ES-I3 (cell line): ENCODE measurements at regions not wholly inside any gene's neighbourhood (a gene's known extent, or its start where the extent isn't known, plus 50 kb on each side); places are given as distances from the start of the nearest gene placed in this dataset.
"Not testable (repeated sequence)": the region's sequence is repeated elsewhere in the genome, so short reads cannot be mapped to it uniquely, and the experiment has no call there.

Experiments used
- H3K36me3 ChIP-seq: 2 replicates; pipeline ENCODE4 v1.6.1; 2013; ENCODE audit warnings: mild to moderate bottlenecking, low read length, control low read depth, moderate library complexity; ENCODE audit not compliant: insufficient read depth
- H3K4me1 ChIP-seq: 2 replicates; pipeline ENCODE4 v1.6.1; 2013; ENCODE audit warnings: mild to moderate bottlenecking, control low read depth, low read length; ENCODE audit not compliant: insufficient read depth
- H3K9ac ChIP-seq: 2 replicates; pipeline ENCODE4 v1.6.1; 2013; ENCODE audit warnings: low read depth, mild to moderate bottlenecking, low read length, moderate library complexity
- H3K9me3 ChIP-seq: 2 replicates; pipeline ENCODE4 v1.6.1; 2013; ENCODE audit warnings: mild to moderate bottlenecking, low read length, moderate library complexity; ENCODE audit not compliant: control insufficient read depth, insufficient read depth

- Histone ChIP-seq H3K36me3 (no peaks in the 10 kb centered on the region), H3K9ac (no peak overlapping the region), H3K9me3 (no peaks in the 10 kb centered on the region), H3K4me1 (peaks cover 31% of the 10 kb centered on the region)
These were observed 165.5 kb downstream of the SLC38A4 start for GRCh38 chr12:46660276-46660675.

- Histone ChIP-seq H3K9ac (no peak overlapping the region), H3K4me1 (peaks cover 27% of the 10 kb centered on the region), H3K36me3 (no peaks in the 10 kb centered on the region)
These were observed 166.0 kb downstream of the SLC38A4 start for GRCh38 chr12:46659824-46660223.

GRCh38 chr12:46659032-46659650 lies 166.7 kb downstream of the SLC38A4 start:
- Histone ChIP-seq H3K9ac (no peak overlapping the region), H3K36me3 (no peaks in the 10 kb centered on the region), H3K4me1 (peaks cover 24% of the 10 kb centered on the region), H3K9me3 (no peaks in the 10 kb centered on the region)

More at GRCh38 chr12:46659824-46660223, 166.0 kb downstream of the SLC38A4 start:
- no peaks in the 10 kb centered on the region for H3K9me3 ChIP-seq

- Histone ChIP-seq H3K9ac (no peak overlapping the region), H3K9me3 (no peaks in the 10 kb centered on the region), H3K36me3 (no peaks in the 10 kb centered on the region), H3K4me1 (peaks cover 24% of the 10 kb centered on the region)
These were observed 168.1 kb downstream of the SLC38A4 start for GRCh38 chr12:46657453-46658411.

GRCh38 chr12:46655984-46656383 lies 169.8 kb downstream of the SLC38A4 start:
- H3K4me1 ChIP-seq: peaks cover 24% of the 10 kb centered on the region
- H3K9me3 ChIP-seq, H3K9ac ChIP-seq, H3K36me3 ChIP-seq: not testable (repeated sequence)

- Histone ChIP-seq H3K4me1 (peaks cover 6% of the 10 kb centered on the region; the same call in 1 of the 2 replicates), H3K9me3 (no peaks in the 10 kb centered on the region), H3K9ac (no peak overlapping the region), H3K36me3 (no peaks in the 10 kb centered on the region)
These were observed 172.5 kb downstream of the SLC38A4 start for GRCh38 chr12:46653311-46653710.

- Histone ChIP-seq H3K4me1 (0 out of 2 replicates have a peak, but pooled peaks cover under 1% of the 10 kb centered on the region), H3K9ac (no peak overlapping the region), H3K36me3 (no peaks in the 10 kb centered on the region), H3K9me3 (0 out of 2 replicates have a peak, but pooled peaks cover 2% of the 10 kb centered on the region)
These were observed 173.1 kb downstream of the SLC38A4 start for GRCh38 chr12:46652692-46653091.

GRCh38 chr12:46650688-46651087 lies 175.1 kb downstream of the SLC38A4 start:
- no peaks in the 10 kb centered on the region for H3K36me3 ChIP-seq

GRCh38 chr12:46649433-46649832 lies 176.4 kb downstream of the SLC38A4 start:
- Histone ChIP-seq H3K36me3 (no peaks in the 10 kb centered on the region), H3K4me1 (no peaks in the 10 kb centered on the region), H3K9me3 (0 out of 2 replicates have a peak, but pooled peaks cover 2% of the 10 kb centered on the region), H3K9ac (no peak overlapping the region)

More at GRCh38 chr12:46650688-46651087, 175.1 kb downstream of the SLC38A4 start:
- no peak overlapping the region for H3K9ac ChIP-seq
- no peaks in the 10 kb centered on the region for H3K4me1 ChIP-seq
- H3K9me3 ChIP-seq: 0 out of 2 replicates have a peak, but pooled peaks cover 2% of the 10 kb centered on the region

- no peaks in the 10 kb centered on the region for H3K36me3 ChIP-seq
- H3K9me3 ChIP-seq: peaks cover 2% of the 10 kb centered on the region; the same call in 1 of the 2 replicates
- H3K4me1 ChIP-seq: no peaks in the 10 kb centered on the region
- H3K9ac ChIP-seq: no peak overlapping the region
These were observed 178.8 kb downstream of the SLC38A4 start for GRCh38 chr12:46647034-46647433.

GRCh38 chr12:46641649-46642048 lies 184.1 kb downstream of the SLC38A4 start:
- H3K4me1 ChIP-seq: not testable (repeated sequence)

GRCh38 chr12:46635818-46636217 lies 190.0 kb downstream of the SLC38A4 start:
- Histone ChIP-seq H3K36me3 (no peaks in the 10 kb centered on the region; the same call in 1 of the 2 replicates), H3K9me3 (peaks cover 11% of the 10 kb centered on the region), H3K9ac (no peak overlapping the region), H3K4me1 (no peaks in the 10 kb centered on the region)

More at GRCh38 chr12:46641649-46642048, 184.1 kb downstream of the SLC38A4 start:
- not testable (repeated sequence) for H3K36me3 ChIP-seq, H3K9ac ChIP-seq
- peaks cover 11% of the 10 kb centered on the region for H3K9me3 ChIP-seq

GRCh38 chr12:46629331-46630229 lies 196.2 kb downstream of the SLC38A4 start:
- no peaks in the 10 kb centered on the region for H3K36me3 ChIP-seq
- H3K9ac ChIP-seq: no peak overlapping the region
- H3K9me3 ChIP-seq: no peaks in the 10 kb centered on the region
- H3K4me1 ChIP-seq: no peaks in the 10 kb centered on the region

GRCh38 chr12:46628176-46628575 lies 197.6 kb downstream of the SLC38A4 start:
- Histone ChIP-seq H3K36me3 (no peaks in the 10 kb centered on the region), H3K9ac (no peak overlapping the region), H3K9me3 (no peaks in the 10 kb centered on the region), H3K4me1 (no peaks in the 10 kb centered on the region)
